ENCODE measurements at regions not wholly inside any gene's neighbourhood (a gene's known extent, or its start where the extent isn't known, plus 50 kb on each side); places are given as distances from the start of the nearest gene placed in this dataset.
"Not testable (repeated sequence)": the region's sequence is repeated elsewhere in the genome, so short reads cannot be mapped to it uniquely, and the experiment has no call there.

DNA sequence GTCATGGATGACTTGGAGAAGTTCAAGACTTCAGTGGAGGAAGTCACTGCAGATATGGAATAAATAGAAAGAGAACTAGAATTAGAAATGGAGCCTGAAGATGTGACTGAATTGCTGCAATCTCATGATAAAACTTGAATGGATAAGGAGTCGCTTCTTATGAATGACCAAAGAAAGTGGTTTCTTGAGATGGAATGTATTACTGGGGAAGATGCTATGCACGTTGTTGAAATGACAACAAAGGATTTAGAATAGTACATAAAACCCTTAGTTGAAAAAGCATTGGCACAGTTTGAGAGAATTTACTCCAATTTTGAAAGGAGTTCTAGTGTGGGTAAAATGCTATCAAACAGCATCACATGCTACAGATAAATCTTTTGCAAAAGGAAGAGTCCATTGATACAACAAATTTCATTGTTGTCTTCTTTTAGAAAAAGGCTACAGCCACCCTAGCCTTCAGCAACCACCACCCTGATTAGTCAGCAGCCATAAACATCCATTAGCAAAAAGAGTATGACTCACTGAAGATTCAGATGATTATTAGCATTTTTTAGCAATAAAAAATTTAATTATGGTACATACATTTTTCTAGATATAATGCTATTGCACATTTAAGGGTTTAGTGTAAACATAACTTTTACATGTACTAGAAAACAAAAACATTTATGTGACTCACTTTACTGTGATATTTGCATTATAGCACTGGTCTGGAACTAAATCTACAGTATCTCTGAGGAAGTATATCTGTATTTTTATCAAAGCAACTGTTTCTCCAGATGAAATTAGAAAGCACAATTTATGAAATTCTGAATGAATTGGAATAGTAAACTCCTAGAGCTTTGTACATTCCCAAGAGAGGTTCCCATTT, 110.5 kb upstream of the TACR1 start:
- peaks cover 1% of the 10 kb centered on the region for H3K9me3 Mint-ChIP-seq
- H3K27me3 Mint-ChIP-seq = no peaks in the 10 kb centered on the region
- POLR2A ChIA-PET = no interaction called here
- H3K27ac Mint-ChIP-seq = no peak overlapping the region
- no peak overlapping the region for H3K4me3 Mint-ChIP-seq
- no peaks in the 10 kb centered on the region for H3K36me3 Mint-ChIP-seq
- H3K4me1 Mint-ChIP-seq = no peaks in the 10 kb centered on the region
- no peak for ATAC-seq (ENCODE audit: low read depth)
- DNase-seq = no peak

DNA sequence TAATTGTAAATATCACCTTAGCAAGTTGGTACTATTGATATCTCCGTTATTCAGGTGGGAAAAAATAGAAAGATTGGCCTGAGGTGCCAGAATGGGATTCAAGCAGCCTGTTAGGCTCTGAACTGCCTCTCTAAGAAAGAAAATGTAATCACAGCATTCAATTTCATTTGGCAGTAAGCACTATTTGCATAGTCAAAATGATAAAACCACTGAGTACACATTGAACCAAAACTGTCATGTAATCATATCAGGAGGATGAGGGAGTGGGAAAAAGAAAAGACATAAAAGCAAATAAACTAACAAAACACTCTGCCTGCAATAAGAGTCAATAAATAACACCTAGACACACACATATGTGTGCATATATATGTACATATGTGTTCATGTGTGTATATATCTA, 103.9 kb upstream of the TACR1 start:
- Mint-ChIP-seq H3K27ac (no peak overlapping the region), H3K9me3 (peaks cover 4% of the 10 kb centered on the region), H3K36me3 (no peaks in the 10 kb centered on the region), H3K4me1 (no peaks in the 10 kb centered on the region), H3K27me3 (no peaks in the 10 kb centered on the region), H3K4me3 (no peak overlapping the region)
- DNase-seq (no peak), ATAC-seq (ENCODE audit: low read depth) (no peak)
- POLR2A ChIA-PET = no interaction called here

DNA sequence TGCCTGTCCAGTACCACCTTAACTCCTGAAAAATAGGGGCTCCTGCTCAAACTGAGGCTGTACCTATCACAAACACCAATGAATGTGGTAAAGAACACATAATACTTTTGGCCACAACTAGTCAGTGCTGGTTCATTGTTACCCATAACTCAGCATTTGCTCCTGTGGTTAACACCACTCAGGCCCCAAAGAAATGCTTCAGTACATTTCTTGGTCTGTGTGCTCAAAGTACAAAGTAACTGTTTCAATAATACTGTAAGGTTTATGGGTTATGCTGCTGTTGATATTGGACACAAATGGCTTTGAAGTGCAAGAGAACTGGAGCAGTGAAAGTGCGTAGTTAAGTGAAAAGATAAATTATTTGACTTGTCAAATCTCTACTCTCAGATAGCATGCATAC, 95.0 kb upstream of the TACR1 start:
- POLR2A ChIA-PET = no interaction called here
- peaks cover 2% of the 10 kb centered on the region for H3K9me3 Mint-ChIP-seq
- H3K4me1 Mint-ChIP-seq = no peaks in the 10 kb centered on the region
- no peak overlapping the region for H3K27ac Mint-ChIP-seq
- ATAC-seq (ENCODE audit: low read depth) (no peak), DNase-seq (no peak)
- H3K4me3 Mint-ChIP-seq = no peak overlapping the region
- no peaks in the 10 kb centered on the region for H3K36me3 Mint-ChIP-seq
- no peaks in the 10 kb centered on the region for H3K27me3 Mint-ChIP-seq

DNA sequence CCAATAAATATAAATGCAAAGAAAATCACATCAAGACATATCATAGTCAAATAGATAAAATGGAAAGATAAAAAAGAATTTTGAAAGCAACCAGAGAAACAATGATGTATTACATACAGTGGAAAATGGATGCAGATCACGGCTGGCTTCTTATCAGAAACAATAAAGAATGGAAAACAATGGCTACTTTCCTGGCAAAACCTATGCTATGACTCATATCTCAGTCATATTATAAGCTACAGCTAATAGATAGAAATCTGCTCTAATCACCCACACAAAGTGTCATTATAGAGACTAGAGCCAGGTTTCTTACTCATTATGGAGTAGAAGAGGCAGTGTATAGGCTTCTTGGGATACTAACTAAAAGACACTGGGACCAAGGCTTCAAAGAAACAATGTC, 93.5 kb upstream of the TACR1 start:
- H3K9me3 Mint-ChIP-seq = peaks cover 4% of the 10 kb centered on the region
- no peak for ATAC-seq (ENCODE audit: low read depth)
- DNase-seq = no peak
- H3K4me1 Mint-ChIP-seq = peaks cover 2% of the 10 kb centered on the region
- no peak overlapping the region for H3K27ac Mint-ChIP-seq
- POLR2A ChIA-PET = no interaction called here
- H3K4me3 Mint-ChIP-seq = no peak overlapping the region
- H3K27me3 Mint-ChIP-seq = no peaks in the 10 kb centered on the region
- H3K36me3 Mint-ChIP-seq = no peaks in the 10 kb centered on the region

DNA sequence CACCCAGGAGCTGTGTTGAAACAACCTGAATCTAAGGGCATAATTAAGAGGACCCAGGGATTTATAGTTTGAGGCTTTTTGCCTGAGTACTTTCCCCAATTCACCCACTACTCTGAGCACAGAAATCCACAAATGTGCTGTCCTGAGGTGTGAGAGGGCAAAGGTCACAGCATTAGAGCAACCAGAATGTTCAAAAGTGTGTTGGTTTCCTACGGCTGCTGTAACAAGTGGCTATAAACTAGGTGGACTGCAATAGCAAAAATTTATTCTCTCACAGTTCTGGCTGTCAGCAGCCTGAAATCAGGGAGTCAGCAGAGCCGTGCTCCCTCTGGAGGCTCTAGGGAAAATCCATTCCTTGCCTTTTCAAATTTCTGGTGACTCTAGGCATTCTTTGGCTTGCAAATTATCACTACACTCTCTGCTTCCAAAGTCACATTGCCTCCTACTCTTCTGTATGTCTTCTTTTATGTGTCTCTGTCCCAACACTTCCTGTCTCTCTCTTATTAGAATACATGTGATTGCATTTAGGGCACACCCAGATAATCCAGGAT, 91.4 kb upstream of the TACR1 start:
- no peak for ATAC-seq (ENCODE audit: low read depth)

DNA sequence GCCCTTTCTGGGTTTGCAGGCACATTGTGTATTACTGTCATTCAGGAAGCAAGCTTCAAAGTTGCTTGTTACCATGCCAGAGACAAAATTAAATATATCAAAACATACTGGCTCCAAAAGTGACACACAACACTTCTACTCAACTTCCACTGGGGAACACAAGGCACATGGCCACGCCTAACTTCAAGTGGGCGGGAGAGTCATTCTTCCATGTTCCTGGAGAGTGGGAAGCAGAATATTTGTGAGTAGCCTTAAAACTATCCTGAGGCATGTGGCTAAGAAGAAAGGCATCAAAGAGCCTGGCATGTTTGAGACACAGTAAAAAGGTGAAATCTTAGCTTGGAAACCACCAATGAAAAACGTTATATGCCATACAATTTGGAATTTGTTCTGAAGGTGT, 90.5 kb upstream of the TACR1 start:
- POLR2A ChIA-PET = no interaction called here
- H3K4me1 Mint-ChIP-seq = peaks cover 2% of the 10 kb centered on the region
- no peaks in the 10 kb centered on the region for H3K36me3 Mint-ChIP-seq
- DNase-seq (no peak), ATAC-seq (ENCODE audit: low read depth) (no peak)
- H3K27ac Mint-ChIP-seq = no peak overlapping the region
- no peak overlapping the region for H3K4me3 Mint-ChIP-seq
- H3K27me3 Mint-ChIP-seq = no peaks in the 10 kb centered on the region
- peaks cover 4% of the 10 kb centered on the region for H3K9me3 Mint-ChIP-seq

More for the DNA sequence above, 91.4 kb upstream of the TACR1 start:
- H3K4me1 Mint-ChIP-seq = peaks cover 2% of the 10 kb centered on the region
- no peak overlapping the region for H3K4me3 Mint-ChIP-seq
- H3K27me3 Mint-ChIP-seq = no peaks in the 10 kb centered on the region
- H3K9me3 Mint-ChIP-seq = peaks cover 4% of the 10 kb centered on the region
- no peaks in the 10 kb centered on the region for H3K36me3 Mint-ChIP-seq
- DNase-seq = no peak
- H3K27ac Mint-ChIP-seq = no peak overlapping the region
- POLR2A ChIA-PET = no interaction called here

DNA sequence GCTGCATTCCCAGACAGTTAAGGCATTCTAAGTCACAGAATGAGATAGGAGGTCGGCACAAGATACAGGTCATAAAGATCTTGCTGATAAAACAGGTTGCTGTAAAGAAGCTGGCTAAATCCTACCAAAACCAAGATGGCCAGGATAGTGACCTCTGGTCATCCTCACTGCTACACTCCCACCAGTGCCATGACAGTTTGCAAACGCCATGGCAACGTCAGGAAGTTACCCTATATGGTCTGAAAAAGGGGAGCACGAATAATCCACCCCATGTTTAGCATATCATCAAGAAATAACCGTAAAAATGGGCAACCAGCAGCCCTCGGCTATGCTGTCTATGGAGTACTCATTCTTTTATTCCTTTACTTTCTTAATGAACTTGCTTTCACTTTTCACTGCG, 89.9 kb upstream of the TACR1 start:
- H3K4me1 Mint-ChIP-seq; ATAC-seq (ENCODE audit: low read depth); H3K36me3 Mint-ChIP-seq; H3K27me3 Mint-ChIP-seq; POLR2A ChIA-PET; H3K4me3 Mint-ChIP-seq; DNase-seq; H3K27ac Mint-ChIP-seq; H3K9me3 Mint-ChIP-seq: not testable (repeated sequence)

DNA sequence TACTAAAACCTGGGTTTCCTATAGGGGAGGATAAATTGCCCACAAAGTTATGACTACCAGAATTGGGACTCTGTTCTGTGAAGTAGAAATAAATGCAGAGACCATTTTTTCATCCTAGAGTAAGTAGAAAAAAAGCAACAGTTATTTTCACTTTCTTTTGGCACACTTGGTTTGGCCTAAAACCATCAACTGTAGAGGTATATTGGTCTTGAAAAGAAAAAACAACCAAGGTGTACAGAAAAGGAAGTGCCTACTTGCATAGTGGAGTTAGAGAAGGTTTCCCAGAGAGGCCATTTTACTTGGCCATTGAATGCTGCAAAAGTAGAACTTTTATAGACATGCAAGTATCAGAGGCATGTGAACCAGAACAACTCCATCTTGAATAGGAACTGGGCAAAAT, 89.4 kb upstream of the TACR1 start:
- ATAC-seq (ENCODE audit: low read depth) = no peak
- DNase-seq = no peak
- no peaks in the 10 kb centered on the region for H3K36me3 Mint-ChIP-seq
- peaks cover 2% of the 10 kb centered on the region for H3K4me1 Mint-ChIP-seq
- H3K27me3 Mint-ChIP-seq = no peaks in the 10 kb centered on the region
- H3K27ac Mint-ChIP-seq = no peak overlapping the region
- H3K9me3 Mint-ChIP-seq = peaks cover 4% of the 10 kb centered on the region
- POLR2A ChIA-PET = no interaction called here
- no peak overlapping the region for H3K4me3 Mint-ChIP-seq

DNA sequence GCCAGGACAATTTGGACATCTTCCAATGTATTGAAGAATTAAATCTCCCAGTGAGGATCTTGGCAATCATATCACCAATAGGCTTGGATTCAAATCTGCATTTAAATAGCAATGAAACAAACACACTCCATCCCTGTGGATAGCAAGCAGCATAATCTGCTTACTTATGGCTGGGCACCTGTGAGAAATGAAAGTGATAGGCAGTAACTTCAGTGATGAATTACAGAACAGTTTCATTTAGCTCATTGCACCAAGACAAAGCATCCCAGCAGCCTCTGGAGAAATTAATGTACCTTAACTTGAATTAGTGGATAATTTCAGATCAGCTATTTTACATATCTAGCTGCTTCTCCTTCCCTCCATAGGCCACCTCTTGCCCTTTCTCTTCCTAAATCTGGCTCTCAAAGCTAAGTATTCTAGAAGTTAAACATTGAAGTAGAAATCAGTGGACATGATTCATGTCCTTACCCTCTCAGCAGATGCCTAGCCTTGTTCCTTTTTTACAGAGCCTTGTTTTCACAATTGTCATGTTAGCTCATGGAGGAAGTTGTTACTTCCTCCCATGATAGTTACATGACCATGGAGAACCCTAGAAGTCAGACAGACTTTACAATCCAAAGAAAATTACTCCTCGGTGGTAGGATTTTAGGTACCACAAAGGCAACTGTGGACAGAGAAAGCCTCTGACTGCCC, 88.5 kb upstream of the TACR1 start:
- Mint-ChIP-seq H3K9me3 (peaks cover 4% of the 10 kb centered on the region), H3K36me3 (no peaks in the 10 kb centered on the region), H3K4me1 (peaks cover 2% of the 10 kb centered on the region), H3K27me3 (no peaks in the 10 kb centered on the region), H3K4me3 (no peak overlapping the region), H3K27ac (no peak overlapping the region)
- POLR2A ChIA-PET = no interaction called here
- DNase-seq = no peak
- no peak for ATAC-seq (ENCODE audit: low read depth)

DNA sequence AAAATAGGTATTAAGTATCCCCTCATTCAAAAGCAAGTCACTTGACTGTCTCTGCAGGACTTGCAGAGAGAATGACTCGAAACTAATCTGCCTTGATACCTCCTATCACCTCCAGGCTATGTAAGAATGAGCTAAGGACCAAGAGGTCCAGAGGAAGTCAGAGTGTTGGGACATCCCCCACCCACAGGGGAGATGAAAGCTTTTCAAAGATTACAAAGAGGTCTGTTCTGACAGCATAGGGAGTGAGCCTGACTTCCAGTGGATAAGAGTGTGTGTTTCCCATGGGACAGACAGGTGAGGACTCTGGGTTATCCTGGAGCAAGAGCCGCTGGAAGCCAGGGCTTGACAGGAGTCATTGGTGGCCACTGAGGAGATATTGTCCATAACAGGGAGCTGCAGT, 85.0 kb upstream of the TACR1 start:
- Mint-ChIP-seq H3K4me1 (peaks cover 2% of the 10 kb centered on the region), H3K4me3 (no peak overlapping the region), H3K27me3 (no peaks in the 10 kb centered on the region), H3K36me3 (no peaks in the 10 kb centered on the region), H3K9me3 (peaks cover 3% of the 10 kb centered on the region), H3K27ac (no peak overlapping the region)
- ATAC-seq (ENCODE audit: low read depth) (no peak), DNase-seq (no peak)
- POLR2A ChIA-PET = no interaction called here

DNA sequence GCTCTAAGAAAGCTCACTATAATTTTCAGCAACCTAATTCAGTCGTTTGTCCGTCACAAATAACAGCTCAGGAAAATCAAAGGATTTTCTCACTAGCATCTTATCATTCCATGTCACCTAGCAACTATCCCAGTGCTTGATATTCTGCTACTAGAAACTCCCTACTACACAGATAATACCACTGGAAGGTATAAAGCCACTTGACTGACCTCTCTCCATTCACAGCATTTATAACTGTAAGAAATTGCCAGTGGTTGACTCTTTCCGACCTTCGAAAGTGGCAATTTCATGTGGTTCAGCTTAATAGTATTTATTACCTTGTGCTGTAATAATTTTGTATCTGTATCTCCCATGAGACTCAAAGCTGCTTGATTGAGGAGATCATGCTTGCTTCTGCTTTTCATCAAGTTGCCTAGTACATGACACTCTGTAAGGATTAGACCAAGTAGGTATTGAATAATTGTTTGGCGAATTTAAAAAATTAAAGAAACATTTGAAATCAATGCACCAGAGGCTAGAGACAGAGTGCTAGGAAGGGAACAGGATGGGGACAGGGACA, 79.6 kb upstream of the TACR1 start:
- ATAC-seq (ENCODE audit: low read depth) (no peak), DNase-seq (no peak)
- H3K4me1 Mint-ChIP-seq = no peaks in the 10 kb centered on the region
- H3K4me3 Mint-ChIP-seq = no peak overlapping the region
- no peaks in the 10 kb centered on the region for H3K36me3 Mint-ChIP-seq
- H3K27me3 Mint-ChIP-seq = no peaks in the 10 kb centered on the region
- POLR2A ChIA-PET = no interaction called here
- no peak overlapping the region for H3K27ac Mint-ChIP-seq
- H3K9me3 Mint-ChIP-seq = peaks cover 5% of the 10 kb centered on the region

DNA sequence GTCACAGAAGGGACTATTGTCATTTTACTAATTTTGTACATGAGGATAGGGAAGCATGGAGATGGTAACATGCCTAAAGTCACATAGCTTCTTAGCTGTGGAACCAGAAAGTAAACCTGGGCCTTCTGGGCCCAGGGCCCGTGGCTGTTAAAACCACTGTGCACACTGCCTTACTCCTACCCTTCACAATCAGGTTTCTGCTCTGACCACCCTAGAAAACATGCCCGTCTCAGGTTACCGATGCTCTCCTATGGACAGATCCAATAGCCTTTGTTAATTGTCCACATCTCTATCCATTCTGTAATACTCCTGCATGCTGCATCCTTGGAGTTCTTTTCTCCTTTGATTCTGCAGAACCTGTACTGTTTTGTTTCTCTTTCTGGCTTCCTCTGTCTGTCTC, 79.0 kb upstream of the TACR1 start:
- no peak for ATAC-seq (ENCODE audit: low read depth)
- Mint-ChIP-seq H3K9me3 (peaks cover 5% of the 10 kb centered on the region), H3K27ac (no peak overlapping the region), H3K36me3 (no peaks in the 10 kb centered on the region), H3K4me1 (no peaks in the 10 kb centered on the region), H3K27me3 (no peaks in the 10 kb centered on the region), H3K4me3 (no peak overlapping the region)
- DNase-seq = no peak
- POLR2A ChIA-PET = no interaction called here

DNA sequence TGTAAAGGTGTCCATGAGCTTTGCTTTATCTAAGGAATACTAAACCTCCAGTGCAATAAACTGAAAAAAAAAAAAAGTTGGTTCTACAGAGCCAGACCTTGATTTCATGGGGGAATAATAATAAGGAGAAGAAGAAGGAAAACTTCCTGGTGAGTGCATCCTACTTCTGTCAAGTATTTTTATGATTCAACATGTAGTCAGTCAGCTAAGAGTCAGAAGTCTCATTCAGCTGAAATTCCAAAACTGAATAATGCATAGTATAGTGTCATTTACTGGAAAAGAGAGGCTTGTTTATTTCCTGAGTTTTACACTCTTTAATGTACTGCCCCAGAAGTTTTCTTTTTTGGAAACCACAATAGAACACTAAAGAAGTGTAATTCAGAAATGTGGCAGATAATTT, 77.8 kb upstream of the TACR1 start:
- ATAC-seq (ENCODE audit: low read depth) (no peak), DNase-seq (no peak)
- POLR2A ChIA-PET = no interaction called here
- Mint-ChIP-seq H3K9me3 (peaks cover 10% of the 10 kb centered on the region), H3K27me3 (no peaks in the 10 kb centered on the region), H3K4me1 (no peaks in the 10 kb centered on the region), H3K36me3 (no peaks in the 10 kb centered on the region), H3K4me3 (no peak overlapping the region), H3K27ac (no peak overlapping the region)

Measured in activated naive CD8-positive, alpha-beta T cell treated with anti-CD3 and anti-CD28 coated beads, Interleukin-2, amount 10 ng/mL, durations not matched to agents 7 days and 5 days (primary cell).